ENCODE measurements at regions not wholly inside any gene's neighbourhood (a gene's known extent, or its start where the extent isn't known, plus 50 kb on each side); places are given as distances from the start of the nearest gene placed in this dataset.

DNA sequence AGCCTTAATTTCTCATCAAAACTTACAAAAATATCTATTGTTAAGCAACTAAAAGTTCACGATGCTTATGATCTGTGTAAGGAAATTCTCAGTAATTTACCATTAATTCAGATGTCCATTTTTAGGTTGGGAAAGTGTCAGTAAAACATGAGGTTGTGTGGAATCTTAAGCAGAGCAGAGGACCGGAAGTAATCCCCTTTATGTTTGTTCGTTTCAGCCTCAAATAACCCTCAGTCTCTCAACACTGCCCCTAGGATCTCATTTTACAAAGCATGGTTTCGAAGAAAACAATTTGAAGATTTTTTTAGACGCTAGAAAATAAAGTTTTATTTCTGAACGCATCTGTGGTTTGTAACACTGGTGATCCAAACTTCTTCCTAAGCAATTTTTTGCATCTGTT is 504.2 kb downstream of the MAT2B start:
- no peak overlapping the region for H3K27ac Mint-ChIP-seq
- H3K27me3 Mint-ChIP-seq (ENCODE audit: low read depth): no peaks in the 10 kb centered on the region

More for the DNA sequence above, 504.2 kb downstream of the MAT2B start:
- Mint-ChIP-seq H3K9me3 (no peaks in the 10 kb centered on the region), H3K36me3 (no peaks in the 10 kb centered on the region), H3K4me1 (peaks cover 6% of the 10 kb centered on the region), H3K4me3 (no peak overlapping the region)
- DNase-seq (ENCODE audit: low spot score) (no peak), ATAC-seq (no peak)
- POLR2A ChIA-PET: no interaction called here
- TF ChIP-seq, protein P1, sequence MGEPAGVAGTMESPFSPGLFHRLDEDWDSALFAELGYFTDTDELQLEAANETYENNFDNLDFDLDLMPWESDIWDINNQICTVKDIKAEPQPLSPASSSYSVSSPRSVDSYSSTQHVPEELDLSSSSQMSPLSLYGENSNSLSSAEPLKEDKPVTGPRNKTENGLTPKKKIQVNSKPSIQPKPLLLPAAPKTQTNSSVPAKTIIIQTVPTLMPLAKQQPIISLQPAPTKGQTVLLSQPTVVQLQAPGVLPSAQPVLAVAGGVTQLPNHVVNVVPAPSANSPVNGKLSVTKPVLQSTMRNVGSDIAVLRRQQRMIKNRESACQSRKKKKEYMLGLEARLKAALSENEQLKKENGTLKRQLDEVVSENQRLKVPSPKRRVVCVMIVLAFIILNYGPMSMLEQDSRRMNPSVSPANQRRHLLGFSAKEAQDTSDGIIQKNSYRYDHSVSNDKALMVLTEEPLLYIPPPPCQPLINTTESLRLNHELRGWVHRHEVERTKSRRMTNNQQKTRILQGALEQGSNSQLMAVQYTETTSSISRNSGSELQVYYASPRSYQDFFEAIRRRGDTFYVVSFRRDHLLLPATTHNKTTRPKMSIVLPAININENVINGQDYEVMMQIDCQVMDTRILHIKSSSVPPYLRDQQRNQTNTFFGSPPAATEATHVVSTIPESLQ (CRISPR knock-in tag; IDR thresholded peaks at IDR 0.05): no peak
- TF ChIP-seq ZNF121 (CRISPR knock-in tag; IDR thresholded peaks at IDR 0.05): no peak
- TF ChIP-seq ZNF416 (CRISPR knock-in tag; IDR thresholded peaks at IDR 0.05): no peak
- TF ChIP-seq, protein P2, sequence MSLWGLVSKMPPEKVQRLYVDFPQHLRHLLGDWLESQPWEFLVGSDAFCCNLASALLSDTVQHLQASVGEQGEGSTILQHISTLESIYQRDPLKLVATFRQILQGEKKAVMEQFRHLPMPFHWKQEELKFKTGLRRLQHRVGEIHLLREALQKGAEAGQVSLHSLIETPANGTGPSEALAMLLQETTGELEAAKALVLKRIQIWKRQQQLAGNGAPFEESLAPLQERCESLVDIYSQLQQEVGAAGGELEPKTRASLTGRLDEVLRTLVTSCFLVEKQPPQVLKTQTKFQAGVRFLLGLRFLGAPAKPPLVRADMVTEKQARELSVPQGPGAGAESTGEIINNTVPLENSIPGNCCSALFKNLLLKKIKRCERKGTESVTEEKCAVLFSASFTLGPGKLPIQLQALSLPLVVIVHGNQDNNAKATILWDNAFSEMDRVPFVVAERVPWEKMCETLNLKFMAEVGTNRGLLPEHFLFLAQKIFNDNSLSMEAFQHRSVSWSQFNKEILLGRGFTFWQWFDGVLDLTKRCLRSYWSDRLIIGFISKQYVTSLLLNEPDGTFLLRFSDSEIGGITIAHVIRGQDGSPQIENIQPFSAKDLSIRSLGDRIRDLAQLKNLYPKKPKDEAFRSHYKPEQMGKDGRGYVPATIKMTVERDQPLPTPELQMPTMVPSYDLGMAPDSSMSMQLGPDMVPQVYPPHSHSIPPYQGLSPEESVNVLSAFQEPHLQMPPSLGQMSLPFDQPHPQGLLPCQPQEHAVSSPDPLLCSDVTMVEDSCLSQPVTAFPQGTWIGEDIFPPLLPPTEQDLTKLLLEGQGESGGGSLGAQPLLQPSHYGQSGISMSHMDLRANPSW (CRISPR knock-in tag; conservative IDR thresholded peaks at IDR 0.05; ENCODE audit: low read depth): no peak
- TF ChIP-seq, protein P3, sequence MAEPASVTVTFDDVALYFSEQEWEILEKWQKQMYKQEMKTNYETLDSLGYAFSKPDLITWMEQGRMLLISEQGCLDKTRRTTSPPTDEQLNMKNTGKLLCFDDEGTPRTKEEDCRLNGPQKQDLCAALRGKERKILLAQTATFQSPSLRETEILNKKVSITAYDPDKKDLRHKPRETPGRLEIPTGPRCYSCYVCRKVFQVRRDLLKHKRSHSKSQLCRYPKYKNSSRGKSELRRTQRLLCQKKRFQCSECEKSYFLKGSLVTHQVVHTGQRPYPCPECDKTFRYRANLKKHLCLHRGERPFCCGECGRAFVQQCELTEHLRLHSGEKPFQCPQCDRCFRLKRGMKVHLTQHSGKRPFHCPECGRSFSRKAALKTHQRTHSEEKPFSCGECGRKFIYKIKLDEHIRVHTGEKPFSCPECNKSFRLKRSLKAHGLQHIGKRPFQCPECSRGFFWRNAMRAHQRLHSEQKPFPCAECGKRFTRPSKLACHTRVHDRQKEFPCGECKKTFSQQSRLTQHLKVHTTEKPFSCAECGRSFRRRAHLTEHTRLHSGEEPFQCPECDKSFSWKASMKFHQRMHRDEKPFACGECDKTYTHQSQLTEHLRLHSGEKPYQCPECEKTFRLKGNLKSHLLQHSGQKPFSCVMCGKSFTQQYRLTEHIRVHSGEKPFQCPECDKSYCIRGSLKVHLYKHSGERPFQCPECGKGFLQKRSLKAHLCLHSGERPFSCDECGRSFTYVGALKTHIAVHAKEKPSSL (CRISPR knock-in tag; conservative IDR thresholded peaks at IDR 0.05): no peak
- TF ChIP-seq EMX1 (CRISPR knock-in tag; IDR thresholded peaks at IDR 0.05): no peak
- TF ChIP-seq HMGA2 (CRISPR knock-in tag; IDR thresholded peaks at IDR 0.05): no peak
- no peak for TF ChIP-seq NFYB (CRISPR knock-in tag; conservative IDR thresholded peaks at IDR 0.05; ENCODE audit: low read depth)
- TF ChIP-seq NR1H2 (CRISPR knock-in tag; IDR thresholded peaks at IDR 0.05): no peak
- TF ChIP-seq, protein P4, sequence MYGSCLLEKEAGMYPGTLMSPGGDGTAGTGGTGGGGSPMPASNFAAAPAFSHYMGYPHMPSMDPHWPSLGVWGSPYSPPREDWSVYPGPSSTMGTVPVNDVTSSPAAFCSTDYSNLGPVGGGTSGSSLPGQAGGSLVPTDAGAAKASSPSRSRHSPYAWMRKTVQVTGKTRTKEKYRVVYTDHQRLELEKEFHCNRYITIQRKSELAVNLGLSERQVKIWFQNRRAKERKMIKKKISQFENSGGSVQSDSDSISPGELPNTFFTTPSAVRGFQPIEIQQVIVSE (CRISPR knock-in tag; IDR thresholded peaks at IDR 0.05; ENCODE audit: borderline replicate concordance): no peak
- TF ChIP-seq KAT7 (CRISPR knock-in tag; IDR thresholded peaks at IDR 0.05; ENCODE audit: borderline replicate concordance): no peak
- TF ChIP-seq ATF1 (CRISPR knock-in tag; IDR thresholded peaks at IDR 0.05): no peak
- TF ChIP-seq, protein P5, sequence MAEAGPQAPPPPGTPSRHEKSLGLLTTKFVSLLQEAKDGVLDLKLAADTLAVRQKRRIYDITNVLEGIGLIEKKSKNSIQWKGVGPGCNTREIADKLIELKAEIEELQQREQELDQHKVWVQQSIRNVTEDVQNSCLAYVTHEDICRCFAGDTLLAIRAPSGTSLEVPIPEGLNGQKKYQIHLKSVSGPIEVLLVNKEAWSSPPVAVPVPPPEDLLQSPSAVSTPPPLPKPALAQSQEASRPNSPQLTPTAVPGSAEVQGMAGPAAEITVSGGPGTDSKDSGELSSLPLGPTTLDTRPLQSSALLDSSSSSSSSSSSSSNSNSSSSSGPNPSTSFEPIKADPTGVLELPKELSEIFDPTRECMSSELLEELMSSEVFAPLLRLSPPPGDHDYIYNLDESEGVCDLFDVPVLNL (CRISPR knock-in tag; IDR thresholded peaks at IDR 0.05; ENCODE audit: borderline replicate concordance, low read depth): no peak
- TF ChIP-seq, protein P6, sequence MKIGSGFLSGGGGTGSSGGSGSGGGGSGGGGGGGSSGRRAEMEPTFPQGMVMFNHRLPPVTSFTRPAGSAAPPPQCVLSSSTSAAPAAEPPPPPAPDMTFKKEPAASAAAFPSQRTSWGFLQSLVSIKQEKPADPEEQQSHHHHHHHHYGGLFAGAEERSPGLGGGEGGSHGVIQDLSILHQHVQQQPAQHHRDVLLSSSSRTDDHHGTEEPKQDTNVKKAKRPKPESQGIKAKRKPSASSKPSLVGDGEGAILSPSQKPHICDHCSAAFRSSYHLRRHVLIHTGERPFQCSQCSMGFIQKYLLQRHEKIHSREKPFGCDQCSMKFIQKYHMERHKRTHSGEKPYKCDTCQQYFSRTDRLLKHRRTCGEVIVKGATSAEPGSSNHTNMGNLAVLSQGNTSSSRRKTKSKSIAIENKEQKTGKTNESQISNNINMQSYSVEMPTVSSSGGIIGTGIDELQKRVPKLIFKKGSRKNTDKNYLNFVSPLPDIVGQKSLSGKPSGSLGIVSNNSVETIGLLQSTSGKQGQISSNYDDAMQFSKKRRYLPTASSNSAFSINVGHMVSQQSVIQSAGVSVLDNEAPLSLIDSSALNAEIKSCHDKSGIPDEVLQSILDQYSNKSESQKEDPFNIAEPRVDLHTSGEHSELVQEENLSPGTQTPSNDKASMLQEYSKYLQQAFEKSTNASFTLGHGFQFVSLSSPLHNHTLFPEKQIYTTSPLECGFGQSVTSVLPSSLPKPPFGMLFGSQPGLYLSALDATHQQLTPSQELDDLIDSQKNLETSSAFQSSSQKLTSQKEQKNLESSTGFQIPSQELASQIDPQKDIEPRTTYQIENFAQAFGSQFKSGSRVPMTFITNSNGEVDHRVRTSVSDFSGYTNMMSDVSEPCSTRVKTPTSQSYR (CRISPR knock-in tag; IDR thresholded peaks at IDR 0.05): no peak
- TF ChIP-seq ZNF317 (CRISPR knock-in tag; IDR thresholded peaks at IDR 0.05; ENCODE audit: borderline replicate concordance, low read depth): no peak
- CTCF ChIA-PET: no interaction called here
